ENCODE measurements at regions not wholly inside any gene's neighbourhood (a gene's known extent, or its start where the extent isn't known, plus 50 kb on each side); places are given as distances from the start of the nearest gene placed in this dataset.
"Not testable (repeated sequence)": the region's sequence is repeated elsewhere in the genome, so short reads cannot be mapped to it uniquely, and the experiment has no call there.

DNA sequence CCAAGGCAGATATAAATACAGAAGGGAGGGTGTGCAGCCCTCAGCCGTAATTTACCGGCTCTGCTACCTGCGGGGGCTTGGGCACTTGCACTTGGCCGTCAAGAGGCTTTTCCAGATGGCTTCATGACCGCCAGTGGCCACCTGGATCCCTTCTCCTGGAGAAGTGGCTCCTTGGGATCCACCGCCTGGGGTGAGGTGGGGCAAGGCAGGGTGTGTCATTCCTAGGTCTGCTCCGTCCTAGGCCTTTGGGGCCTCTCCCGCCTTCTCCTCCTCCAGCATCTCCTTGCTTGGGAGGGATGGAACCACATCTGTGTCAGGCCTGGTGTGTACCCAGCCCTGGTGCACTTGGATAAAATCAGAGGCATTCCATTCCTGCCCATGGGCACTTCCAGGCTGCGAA is 80.8 kb upstream of the GOLGA6L4 start:
- not testable (repeated sequence) for TF ChIP-seq POLR2AphosphoS5, POLR2A, EP300 (IDR thresholded peaks at IDR 0.05)
- TF ChIP-seq, protein P1, sequence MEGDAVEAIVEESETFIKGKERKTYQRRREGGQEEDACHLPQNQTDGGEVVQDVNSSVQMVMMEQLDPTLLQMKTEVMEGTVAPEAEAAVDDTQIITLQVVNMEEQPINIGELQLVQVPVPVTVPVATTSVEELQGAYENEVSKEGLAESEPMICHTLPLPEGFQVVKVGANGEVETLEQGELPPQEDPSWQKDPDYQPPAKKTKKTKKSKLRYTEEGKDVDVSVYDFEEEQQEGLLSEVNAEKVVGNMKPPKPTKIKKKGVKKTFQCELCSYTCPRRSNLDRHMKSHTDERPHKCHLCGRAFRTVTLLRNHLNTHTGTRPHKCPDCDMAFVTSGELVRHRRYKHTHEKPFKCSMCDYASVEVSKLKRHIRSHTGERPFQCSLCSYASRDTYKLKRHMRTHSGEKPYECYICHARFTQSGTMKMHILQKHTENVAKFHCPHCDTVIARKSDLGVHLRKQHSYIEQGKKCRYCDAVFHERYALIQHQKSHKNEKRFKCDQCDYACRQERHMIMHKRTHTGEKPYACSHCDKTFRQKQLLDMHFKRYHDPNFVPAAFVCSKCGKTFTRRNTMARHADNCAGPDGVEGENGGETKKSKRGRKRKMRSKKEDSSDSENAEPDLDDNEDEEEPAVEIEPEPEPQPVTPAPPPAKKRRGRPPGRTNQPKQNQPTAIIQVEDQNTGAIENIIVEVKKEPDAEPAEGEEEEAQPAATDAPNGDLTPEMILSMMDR (IDR thresholded peaks at IDR 0.05) = not testable (repeated sequence)
